GM18517 (cell line): ENCODE measurements at regions not wholly inside any gene's neighbourhood (a gene's known extent, or its start where the extent isn't known, plus 50 kb on each side); places are given as distances from the start of the nearest gene placed in this dataset.
"Not testable (repeated sequence)": the region's sequence is repeated elsewhere in the genome, so short reads cannot be mapped to it uniquely, and the experiment has no call there.

Experiments
- ATAC-seq: cut with Tn5 transposase; IDR thresholded peaks from one replicate; pipeline ENCODE4 v1.9.1; 2021; ENCODE audit warnings: mild to moderate bottlenecking, moderate library complexity; ENCODE audit not compliant: unreplicated experiment

DNA sequence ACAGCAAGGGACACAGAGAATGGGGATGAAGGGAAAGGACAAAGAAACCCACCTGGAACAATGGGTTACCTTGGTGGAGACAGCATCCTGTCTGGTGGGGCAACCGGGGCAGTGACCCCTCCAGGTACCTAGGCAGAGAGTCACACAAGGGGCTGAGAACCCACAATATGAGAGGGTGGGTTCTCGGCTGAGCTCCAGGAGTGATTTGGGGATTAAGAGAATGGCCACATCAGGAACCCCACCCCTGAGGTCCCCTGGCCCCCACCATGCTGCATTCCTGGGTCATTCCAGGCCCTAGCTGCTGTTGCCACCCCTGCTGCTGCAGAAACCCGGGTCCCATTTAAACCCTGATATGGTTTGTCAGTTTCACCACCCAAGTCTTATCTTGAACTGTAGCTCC is 172.3 kb downstream of the RTP5 start:
- ATAC-seq = no peak

DNA sequence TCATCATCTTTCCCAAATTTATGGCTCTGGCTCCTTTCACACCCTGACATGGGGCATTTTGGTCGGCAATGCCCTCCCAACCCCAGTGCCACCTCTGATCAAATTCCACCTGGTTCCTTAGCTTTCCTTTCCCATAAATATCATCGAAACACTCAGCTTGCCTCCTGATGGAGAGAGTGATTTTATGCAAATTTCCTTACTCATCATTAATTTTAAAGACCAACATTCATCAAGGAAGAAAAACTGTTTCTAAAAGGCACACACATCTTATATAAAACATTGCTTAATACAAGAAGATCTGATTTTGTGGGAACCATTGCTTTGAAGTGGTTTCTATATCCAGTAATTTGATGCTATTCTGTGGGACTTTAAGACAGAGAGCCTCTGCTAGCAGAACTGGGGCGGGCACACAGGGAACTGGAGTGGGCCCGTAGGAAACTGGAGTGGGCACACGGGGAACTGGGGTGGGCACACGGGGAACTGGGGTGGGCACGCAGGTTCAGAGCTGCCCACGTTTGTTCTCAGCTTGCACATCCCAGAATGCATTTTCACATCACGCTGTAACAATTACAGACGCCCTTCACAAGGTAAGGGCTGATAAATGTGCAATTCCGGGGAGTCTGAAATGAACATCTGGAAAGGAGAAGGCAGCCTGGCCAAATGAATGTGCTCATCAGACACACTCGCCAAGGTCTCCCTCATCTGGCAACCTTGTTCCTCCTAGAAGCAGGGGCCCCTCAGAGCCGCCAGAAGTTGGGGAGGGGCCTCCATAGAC is 174.2 kb downstream of the RTP5 start:
- no peak for ATAC-seq

DNA sequence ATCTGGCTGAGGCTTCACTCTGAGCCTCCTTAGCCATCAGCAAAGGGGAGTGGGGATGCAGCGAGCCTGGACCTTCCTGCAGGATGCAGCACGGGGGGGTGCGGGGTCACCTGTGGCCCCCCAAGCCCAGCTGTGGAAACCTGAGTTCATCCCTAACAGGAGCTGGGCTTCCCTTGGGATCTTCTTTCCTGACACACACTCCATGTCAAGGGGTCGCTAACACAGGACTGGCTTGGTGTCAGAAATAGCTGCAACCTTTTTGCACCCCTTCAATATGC is 174.7 kb downstream of the RTP5 start:
- no peak for ATAC-seq

DNA sequence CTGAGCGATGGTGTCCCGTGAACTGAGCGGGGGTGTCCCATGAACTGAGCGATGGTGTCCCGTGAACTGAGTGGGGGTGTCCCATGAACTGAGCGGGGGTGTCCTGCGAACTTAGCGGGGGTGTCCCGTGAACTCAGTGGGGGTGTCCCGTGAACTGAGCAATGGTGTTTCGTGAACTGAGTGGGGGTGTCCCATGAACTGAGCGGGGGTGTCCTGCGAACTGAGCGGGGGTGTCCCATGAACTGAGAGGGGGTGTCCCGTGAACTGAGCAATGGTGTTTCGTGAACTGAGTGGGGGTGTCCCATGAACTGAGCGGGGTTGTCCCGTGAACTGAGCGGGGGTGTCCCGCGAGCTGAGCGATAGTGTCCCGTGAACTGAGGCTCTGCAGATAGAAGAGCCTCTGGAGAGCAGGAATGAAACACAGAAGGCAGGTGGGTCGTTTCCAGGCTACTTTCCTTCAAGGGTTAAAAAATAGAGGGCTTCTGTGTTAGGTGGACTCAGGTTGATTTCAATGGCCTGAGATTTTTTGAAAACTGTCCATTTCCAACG is 176.1 kb downstream of the RTP5 start:
- not testable (repeated sequence) for ATAC-seq

DNA sequence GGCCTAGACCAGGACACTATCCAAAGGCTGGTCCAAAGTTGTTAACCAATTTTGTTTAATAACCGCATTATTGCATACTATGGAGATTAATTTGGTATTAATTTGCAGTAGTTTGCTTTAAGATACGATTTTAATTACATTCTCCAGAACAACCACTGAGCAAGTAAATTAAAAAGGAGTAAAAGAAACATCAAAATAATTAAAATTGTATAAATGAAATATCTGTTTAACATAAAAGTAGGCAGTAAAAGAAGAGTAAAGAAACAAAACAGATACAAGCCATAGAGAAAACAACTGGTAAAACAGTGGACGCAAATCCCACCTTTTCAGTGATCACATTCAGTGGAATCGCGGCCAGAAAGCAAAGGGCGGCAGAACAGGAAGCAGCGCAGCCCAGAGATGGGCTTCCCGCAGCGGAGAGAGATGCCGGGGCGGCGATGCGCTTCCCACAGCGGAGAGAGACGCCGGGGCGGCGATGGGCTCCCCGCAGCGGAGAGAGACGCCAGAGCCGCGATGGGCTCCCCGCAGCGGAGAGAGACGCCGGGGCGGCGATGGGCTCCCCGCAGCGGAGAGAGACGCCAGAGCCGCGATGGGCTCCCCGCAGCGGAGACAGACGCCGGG is 176.8 kb downstream of the RTP5 start:
- ATAC-seq = no peak

DNA sequence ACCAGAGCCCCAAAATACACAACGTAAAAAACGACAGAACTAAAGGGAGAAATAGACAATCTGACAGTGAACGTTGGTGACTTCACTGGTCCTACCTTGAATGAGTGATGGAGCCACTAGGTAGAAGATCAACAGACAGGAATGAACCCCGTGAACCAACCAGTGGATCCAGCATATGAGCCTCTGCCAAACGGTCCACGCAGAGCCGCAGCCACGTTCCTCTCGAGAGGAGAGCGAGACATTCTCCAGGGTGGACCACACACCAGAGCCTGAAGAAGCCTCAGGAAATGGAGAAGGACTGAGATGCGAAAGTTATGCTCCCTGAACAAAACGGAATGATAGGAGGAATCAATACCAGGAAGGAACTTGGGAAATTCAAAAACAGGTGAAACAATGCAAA is 178.4 kb downstream of the RTP5 start:
- no peak for ATAC-seq

DNA sequence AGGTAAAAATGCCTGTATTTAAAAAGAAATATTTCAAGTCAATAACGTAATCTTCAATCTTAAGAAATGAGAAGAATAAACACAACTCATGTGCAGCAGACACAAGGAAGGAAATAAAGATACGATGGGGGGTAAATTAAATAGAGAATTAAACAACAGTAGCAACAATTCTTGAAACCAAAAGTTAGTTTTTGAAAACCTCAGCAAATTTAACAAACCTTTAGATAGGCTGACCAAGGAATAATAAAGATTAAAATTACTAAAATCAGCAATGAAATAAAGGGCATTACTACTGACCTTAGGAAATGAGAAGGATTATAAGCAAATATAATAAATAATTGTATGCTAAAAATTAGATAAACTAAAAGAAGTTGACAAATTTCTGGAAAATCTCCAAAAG is 178.9 kb downstream of the RTP5 start:
- no peak for ATAC-seq

DNA sequence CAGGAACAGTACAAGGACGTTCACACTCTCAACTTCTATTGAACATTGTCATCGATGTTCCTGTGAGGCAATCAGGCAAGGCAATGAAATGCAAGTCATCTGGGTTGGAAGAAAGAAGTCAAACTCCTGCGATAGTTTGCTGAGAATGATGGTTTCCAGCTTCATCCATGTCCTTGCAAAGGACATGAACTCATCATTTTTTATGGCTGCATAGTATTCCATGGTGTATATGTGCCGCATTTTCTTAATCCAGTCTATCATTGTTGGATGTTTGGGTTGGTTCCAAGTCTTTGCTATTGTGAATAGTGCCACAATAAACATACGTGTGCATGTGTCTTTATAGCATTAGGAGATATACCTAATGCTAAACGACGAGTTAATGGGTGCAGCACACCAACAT is 180.0 kb downstream of the RTP5 start:
- ATAC-seq = not testable (repeated sequence)

DNA sequence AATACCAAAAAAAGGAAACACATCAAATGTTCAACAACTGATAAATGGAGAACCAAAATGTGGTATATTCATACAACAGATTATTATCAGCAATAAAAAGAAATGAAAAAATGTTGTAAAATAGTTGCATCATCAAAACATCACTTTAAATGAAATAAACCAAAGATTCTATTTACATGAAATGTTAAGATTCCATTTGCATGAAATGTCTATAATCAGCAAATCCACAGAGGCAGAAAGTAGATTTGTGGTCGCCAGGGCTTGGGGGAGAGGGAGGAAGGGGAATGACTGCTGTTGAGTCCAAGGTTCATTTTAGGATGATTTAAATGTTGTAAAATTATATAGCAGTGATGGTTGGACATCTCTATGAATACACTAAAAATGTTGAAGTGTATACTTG is 181.9 kb downstream of the RTP5 start:
- ATAC-seq = no peak

DNA sequence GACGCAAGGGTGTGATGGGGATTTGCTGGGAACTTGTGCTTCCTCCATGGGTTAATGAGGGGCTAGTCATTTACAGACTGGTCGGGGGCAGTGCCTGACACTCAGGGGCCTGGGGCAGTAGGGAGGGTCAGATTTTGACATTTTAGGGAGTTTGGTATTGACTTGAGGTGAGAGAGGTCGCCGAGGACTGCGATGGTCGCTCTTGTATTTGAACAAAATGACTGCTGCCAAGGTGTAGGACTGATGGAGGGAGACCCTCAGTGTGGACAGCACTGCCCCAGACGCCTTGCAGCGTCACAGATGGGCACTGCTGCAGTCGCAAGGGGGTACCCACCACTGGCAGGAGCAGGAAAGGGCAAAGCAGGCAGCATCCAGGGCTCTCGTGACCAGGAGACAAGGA is 182.9 kb downstream of the RTP5 start:
- ATAC-seq = no peak

DNA sequence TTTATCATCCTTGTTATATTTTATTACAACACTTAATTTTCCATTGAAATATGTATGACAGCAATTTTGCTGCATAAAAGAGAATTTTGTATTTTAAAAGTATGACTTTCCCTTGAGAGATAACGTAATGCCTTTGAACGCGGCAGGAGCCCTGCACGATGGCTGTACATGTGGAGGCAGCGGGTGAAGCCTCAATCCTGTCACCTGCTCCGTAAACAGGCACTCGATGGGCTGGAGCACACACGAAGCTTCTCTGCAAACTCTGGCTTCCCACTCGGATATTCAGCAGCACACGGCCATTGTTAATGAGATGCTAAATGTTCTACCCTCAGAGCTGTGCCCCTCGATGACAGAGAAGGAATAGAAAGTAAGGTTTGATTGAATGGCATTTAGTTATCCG is 184.4 kb downstream of the RTP5 start:
- no peak for ATAC-seq

DNA sequence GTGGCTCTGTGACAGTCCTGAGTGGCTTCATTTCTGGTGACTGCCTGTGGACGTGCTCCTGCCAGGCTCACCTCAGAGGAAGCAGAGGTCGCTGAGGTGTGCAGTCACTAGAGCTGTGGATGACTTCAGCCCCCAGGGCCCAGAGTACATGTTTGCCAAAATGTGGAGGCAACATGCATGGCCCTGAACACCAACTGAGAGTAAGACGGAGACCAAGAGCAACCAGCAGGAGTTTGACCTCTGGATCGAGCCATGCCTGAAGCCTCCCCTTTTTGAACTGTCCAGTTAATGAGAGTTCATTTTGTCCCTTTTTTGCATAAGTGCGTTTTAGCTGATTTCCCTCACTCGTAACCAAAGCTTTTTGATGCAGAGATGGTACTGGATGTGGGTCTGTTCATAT is 184.9 kb downstream of the RTP5 start:
- no peak for ATAC-seq

DNA sequence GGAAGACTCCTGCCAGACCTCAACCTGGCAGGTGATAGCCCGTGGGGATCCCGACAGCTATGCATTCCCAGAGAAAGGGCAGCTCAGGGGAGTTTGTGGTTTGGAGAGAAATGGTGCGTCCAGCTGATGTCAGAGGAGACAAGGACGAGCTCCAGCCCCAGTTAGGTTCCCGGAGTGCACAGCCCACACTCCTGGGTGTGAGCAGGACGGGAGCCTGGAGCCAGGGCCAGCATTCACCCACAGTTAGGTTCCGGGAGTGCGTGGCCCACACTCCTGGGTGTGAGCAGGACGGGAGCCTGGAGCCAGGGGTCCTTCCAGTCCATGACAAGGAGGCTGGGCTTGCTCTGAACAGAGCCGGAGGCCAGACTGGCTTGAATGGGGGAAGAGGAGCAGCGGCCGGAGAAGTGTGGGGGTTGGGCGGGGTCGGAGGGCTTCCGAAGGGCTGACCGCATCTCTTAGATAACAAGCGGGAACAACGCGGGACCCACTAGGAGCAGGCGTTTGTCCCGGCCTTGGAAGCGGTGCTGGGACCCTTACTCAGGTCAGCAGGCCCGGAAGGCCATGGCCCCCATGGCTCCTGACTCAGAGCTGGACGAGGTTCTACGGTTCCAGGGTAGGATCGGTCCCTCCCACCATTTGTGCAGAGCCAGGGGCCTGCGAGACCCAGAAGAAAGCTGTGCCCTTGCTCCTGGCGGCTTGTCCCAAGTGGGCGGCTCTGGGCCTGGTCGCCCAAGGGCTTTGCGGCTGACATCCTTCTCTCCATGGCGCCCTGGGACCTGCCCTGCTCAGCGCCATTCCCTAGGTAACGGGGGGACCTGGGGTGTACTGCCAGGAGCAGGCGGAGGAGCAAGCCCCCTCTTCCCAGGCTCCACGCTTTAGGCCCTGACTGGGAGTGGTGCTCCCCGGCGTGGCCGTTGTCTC is 185.6 kb downstream of the RTP5 start:
- ATAC-seq = no peak

DNA sequence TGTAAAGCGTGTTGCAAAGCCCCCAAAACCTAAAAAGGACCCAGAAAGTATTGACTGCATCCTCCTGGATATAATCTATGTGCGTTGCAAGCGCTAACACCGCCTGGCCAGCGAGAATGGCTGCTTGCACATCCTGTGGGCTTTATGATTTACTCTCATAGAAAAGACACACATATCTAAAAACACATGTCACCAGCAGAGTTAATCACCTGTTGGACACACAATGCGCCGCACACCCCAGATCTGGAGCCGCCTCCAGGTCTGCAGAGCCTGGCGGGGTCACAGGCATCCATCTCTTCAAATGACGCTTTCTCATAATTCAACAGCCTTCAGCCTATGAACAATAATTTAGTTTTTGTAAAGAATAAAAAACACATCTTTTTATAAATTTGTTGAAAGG is 186.5 kb downstream of the RTP5 start:
- ATAC-seq = no peak

DNA sequence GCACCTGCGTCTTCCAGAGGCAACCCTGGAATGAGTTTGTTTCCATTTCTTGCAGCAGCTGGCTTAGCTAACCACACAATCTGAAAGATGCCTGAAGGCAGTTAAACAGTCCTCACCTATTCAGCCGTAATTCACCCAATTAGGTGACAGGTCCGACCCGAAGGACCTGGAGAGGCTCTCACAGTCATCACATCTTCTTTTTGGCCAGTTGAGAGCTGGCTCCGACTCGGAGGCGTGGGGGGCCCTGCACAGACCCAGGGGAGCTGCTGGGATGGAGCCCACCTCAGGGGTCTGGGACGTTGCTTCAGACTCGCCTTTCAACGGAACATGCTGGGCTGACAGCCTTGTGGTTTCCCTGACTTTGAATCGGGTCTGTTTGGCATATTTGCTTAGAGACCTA is 187.3 kb downstream of the RTP5 start:
- ATAC-seq = no peak

DNA sequence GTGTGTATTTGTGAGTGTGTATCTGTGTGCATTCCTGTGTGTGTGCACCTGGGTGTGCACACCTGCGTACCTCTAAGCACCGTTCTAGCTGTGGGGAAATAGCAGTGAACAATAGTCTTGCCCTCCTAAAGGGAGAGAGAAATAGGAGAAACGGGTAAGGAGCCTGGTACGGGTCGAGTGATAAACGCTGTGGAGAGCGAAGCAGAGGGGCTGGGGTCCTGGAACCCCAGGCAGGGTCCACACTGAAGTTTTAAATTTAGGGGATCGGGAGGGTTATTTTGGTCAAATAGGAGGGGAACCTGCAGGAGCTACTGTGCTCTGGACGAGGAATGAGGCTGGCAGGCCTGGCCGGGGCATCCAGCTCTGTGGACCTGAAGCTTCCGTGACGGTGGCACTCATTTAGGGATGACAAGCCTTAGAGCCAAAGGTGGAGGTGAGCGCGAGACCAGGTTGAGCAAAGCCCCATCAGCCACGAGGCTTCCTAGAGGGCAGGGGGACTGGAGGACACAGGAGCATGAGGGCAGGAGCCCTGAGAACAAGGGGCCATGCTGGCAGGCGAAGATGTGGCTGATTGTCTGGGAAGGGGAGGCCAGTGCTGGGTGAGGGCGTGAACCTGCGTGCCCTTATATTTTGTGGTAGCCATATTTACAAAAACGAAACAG is 188.0 kb downstream of the RTP5 start:
- ATAC-seq = no peak

DNA sequence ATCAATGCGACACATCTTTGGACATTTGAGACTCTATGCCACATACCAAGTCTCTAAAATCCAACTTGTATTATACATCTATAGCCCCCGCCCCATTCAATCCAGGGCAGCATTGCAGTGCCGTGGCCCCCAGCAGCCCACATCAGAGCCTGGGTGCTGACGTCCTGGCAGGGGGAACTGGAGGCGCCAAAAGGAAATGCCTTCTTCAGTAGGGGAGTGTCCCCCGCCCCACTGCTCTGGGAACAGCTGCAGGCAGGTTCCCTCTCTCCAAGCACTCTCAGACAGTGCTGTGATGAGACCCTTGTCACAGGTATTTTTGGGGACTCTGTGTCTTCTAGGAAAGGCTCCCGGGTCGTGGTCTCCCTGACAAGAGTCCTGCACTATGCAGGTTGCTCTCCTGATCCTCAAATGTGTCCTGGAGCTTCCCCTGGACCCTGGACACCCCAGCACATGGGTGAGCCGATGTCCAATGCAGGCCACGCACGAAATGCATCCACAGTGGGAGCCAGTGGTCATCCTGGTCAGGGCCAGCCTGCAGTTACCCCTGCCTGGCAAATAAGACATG is 188.7 kb downstream of the RTP5 start:
- no peak for ATAC-seq

DNA sequence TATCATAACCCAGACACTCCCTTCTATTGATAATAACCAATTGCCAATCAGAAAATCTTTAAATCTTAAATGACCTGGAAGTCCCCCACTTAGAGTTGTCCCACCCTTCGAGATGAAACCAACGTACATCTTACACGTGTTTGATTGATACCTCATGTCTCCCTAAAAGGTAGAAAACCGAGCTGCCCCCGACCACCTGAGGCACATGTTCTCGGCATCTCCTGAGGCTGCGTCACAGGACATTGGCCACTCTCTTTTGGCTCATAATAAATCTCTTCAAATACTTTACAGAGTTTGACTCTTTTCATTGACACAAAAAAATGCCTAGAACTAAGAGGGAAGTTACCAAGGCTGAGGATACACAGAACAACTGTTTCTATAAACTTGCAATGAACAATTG is 190.0 kb downstream of the RTP5 start:
- ATAC-seq = no peak

DNA sequence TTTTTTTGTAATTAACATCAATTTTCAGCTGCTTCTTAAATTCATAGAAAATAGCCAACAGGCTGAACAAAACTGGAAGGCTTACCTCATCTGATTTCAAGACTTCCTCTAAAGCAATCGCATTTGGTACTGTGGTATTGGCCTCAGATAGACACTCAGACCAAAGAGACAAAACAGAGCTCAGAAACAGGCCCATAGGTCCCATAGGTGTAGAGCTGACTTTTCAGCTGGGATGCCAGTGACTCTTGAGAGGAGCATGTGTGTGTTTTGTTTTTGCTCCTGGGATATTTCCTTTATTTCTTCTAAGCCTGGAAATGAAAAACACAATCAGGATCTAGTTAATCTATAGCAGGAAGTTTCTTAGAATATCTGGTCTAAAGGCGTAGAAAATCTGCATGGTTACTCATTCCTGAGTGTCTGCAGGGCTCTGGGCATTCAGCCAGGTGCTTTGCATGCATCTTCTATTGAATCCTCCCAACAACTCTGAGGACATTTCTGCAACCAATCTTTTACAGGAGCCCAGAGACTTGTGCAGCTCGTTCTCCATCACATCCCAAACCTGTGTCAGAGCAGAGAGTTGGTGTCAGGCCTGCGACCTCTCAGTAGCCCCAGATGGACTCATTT is 190.8 kb downstream of the RTP5 start:
- no peak for ATAC-seq

DNA sequence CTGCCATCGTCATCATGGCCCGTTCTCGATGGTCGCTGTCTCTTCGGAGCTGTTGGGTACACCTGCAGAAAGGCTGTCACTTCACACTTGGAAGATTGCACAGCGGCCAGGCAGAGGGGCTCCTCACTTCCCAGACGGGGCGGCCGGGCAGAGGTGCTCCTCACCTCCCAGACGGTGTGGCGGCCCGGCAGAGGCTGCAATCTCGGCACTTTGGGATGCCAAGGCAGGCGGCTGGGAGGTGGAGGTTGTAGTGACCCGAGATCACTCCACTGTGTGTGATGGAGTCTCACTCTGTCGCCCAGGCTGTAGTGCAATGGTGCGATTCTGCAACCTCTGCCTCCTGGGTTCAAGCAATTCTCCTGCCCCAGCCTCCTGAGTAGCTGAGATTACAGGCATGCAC is 192.4 kb downstream of the RTP5 start:
- ATAC-seq = not testable (repeated sequence)
